ENCODE measurements at regions not wholly inside any gene's neighbourhood (a gene's known extent, or its start where the extent isn't known, plus 50 kb on each side); places are given as distances from the start of the nearest gene placed in this dataset.

DNA sequence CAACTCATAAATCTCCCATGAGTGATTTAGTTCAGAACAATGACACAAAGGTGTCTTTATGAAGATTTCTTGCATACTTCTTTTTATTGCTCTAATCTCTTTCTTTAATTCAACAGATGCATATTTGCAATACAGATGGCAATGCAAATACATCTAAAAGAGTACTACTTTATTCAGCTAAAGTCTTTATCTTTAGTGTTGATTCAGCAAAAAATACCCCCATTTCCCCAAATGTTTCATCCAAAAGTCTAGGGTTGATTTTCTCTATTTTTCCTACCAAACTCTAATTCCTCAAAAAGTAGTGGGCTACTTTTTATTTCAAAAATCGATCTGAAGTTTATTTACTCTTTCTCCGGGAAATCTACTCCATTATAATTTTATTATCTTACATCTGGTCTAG is 1055.2 kb downstream of the STIM2 start:
- no peak for DNase-seq (ENCODE audit: low read depth in 2 of 2)
- no peak overlapping the region for H3K4me3 ChIP-seq (replicated peaks in 1 of 2; ENCODE audit: low read depth in 2 of 2, low read length in 2 of 2)
- TF ChIP-seq, protein P1, sequence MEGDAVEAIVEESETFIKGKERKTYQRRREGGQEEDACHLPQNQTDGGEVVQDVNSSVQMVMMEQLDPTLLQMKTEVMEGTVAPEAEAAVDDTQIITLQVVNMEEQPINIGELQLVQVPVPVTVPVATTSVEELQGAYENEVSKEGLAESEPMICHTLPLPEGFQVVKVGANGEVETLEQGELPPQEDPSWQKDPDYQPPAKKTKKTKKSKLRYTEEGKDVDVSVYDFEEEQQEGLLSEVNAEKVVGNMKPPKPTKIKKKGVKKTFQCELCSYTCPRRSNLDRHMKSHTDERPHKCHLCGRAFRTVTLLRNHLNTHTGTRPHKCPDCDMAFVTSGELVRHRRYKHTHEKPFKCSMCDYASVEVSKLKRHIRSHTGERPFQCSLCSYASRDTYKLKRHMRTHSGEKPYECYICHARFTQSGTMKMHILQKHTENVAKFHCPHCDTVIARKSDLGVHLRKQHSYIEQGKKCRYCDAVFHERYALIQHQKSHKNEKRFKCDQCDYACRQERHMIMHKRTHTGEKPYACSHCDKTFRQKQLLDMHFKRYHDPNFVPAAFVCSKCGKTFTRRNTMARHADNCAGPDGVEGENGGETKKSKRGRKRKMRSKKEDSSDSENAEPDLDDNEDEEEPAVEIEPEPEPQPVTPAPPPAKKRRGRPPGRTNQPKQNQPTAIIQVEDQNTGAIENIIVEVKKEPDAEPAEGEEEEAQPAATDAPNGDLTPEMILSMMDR (IDR thresholded peaks at IDR 0.05; ENCODE audit: low read depth, low read length), result no peak

DNA sequence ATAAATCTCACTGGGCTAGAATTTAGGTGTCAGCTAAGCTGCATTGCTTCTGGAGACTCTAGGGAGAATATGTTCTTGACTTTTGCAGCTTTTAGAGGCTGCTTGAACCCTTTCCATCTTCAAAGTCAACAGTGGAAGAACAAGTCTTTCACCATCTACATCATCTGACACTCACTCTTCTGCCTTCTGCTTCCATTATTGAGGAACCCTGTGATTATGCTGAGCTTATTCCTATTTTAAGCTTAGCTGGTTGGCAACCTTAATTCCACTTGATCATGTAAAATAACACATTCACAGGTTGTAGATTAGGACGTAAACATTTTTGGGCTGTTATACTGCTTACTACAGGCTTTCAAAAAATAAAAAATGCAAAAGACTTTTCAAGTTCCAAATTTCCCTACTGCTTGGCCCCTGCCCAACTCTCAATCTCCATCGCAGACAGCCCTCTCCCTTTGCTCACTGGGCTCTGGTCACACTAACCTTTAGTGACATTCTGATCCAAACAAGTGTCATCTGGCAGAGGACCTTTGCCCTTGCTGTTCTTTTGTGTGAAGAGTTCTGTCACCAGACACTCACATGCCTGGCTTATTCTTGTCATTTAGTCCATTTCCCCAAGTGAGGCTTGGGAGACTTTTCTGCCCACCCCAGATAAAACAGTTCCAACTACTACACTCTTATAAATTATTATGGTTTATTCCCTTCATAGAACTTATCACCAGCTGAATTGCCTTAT is 1056.0 kb downstream of the STIM2 start:
- H3K4me3 ChIP-seq (replicated peaks in 1 of 2; ENCODE audit: low read depth in 2 of 2, low read length in 2 of 2), result no peak overlapping the region
- DNase-seq (ENCODE audit: low read depth in 2 of 2), result no peak
- TF ChIP-seq, protein P1 (IDR thresholded peaks at IDR 0.05; ENCODE audit: low read depth, low read length), result no peak

DNA sequence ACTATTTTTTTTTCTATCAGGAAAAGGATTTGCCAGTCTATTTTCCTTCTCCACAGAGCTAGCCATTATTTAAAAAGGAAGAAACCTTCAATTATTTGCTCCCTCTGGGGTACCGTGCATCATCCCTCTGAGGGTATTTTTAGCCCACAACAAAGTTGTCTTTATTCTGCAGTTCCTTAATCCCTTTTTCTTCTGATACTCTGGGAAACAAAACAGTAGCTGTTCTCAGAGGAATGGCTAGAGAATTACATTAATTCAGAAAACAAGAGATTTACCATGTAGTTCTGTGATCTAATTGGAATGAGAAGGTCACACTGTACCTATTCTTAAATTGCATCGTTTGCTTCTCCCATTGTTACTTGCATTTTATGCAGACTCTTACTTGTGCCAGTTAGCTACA is 1056.7 kb downstream of the STIM2 start:
- DNase-seq (ENCODE audit: low read depth in 2 of 2), result no peak
- H3K4me3 ChIP-seq (replicated peaks in 1 of 2; ENCODE audit: low read depth in 2 of 2, low read length in 2 of 2), result no peak overlapping the region
- TF ChIP-seq, protein P1 (IDR thresholded peaks at IDR 0.05; ENCODE audit: low read depth, low read length), result no peak

DNA sequence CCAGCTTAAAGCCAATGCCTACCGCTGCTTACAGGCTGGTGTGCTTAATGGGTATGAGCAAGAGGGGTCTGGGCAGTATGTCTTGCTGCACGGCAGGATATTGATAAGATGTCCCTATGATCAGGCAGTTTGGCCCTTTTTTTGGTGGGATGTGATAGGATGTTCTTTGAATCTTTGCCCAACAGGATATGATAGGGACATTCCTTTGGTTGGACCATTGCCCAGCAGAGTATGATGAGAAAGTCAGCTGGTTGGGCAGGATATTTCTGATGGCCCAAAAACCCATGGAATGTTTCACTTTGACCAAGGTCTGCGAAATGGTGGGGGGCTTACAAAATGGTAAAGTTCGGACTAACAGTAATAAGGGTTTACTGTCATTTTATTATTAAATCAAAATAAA is 1060.6 kb downstream of the STIM2 start:
- no peak overlapping the region for H3K4me3 ChIP-seq (replicated peaks in 1 of 2; ENCODE audit: low read depth in 2 of 2, low read length in 2 of 2)
- peak; percentile 11 to 62 for DNase-seq (ENCODE audit: low read depth in 2 of 2)
- TF ChIP-seq, protein P1 (IDR thresholded peaks at IDR 0.05; ENCODE audit: low read depth, low read length), result no peak

DNA sequence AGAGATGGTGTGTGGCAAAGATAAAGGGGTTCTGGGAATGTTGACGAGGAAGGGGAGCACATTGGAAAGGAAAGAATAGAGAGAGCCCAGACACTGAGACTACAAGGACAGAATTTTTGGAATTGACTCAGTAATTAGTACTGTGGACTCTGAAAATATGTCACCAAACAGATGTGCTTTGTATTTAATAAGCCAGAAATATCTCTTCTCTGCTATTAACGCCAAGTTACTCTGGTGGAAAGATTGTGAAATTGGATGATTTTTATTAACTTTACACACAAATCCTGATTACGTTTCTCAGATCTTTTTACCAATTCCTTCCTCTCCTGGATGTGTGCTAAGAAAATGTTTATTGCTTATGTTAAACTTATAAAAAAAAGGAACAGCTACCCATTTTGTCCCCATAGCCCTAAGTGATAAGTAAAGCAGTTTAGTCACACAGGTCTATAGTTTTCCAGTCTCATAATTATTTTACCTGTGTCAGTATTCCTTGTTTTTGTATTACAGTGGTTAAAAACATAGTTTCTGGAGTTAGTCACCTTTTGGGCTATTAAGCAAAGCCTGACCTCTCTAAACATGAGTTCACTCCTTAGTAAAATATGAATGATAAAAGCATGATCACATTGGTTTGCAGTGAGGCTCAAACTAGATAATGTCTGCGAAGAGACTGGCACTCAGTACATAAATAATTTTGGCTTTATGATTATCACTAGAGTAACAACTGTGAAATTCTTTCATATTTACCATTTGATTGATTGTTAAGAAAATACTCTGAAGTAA is 1068.3 kb downstream of the STIM2 start:
- DNase-seq (ENCODE audit: low read depth in 2 of 2), result peak in 1 of 2 donors; percentile 4
- no peak overlapping the region for H3K4me3 ChIP-seq (replicated peaks in 1 of 2; ENCODE audit: low read depth in 2 of 2, low read length in 2 of 2)
- TF ChIP-seq, protein P1 (IDR thresholded peaks at IDR 0.05; ENCODE audit: low read depth, low read length), result no peak

DNA sequence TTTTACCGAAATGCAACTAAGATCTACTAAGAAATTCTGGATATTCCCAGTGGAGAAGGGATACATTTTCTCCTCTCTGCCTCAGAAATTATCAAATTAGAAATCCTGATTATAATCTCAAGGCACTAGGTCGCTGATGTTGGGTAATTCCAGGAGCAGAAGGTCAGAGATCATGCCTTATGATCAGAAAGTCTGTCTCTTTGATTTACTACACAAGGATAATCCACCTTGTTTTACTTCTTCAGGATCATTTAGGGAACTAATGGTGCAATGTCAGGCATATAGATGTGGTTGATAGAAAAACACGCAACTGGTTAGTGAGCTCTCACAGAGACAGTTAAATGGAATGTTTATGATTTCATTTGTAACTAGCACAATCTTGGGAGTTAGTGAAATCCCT is 1069.7 kb downstream of the STIM2 start:
- no peak for DNase-seq (ENCODE audit: low read depth in 2 of 2)
- TF ChIP-seq, protein P1 (IDR thresholded peaks at IDR 0.05; ENCODE audit: low read depth, low read length), result no peak
- no peak overlapping the region for H3K4me3 ChIP-seq (replicated peaks in 1 of 2; ENCODE audit: low read depth in 2 of 2, low read length in 2 of 2)

All from cardiac fibroblast (primary cell).